ENCODE measurements at regions not wholly inside any gene's neighbourhood (a gene's known extent, or its start where the extent isn't known, plus 50 kb on each side); places are given as distances from the start of the nearest gene placed in this dataset.

GRCh38 chr21:23874271-23874670, 1733.0 kb downstream of the MRPL39 start:
- no peaks in the 10 kb centered on the region for H3K4me1 ChIP-seq
- TF ChIP-seq TFCP2L1 (CRISPR knock-in tag; IDR thresholded peaks at IDR 0.05) (no peak), CHD2 (IDR thresholded peaks at IDR 0.05; ENCODE audit: low read length, partially characterized antibody) (no peak), CBX8 (IDR thresholded peaks at IDR 0.05) (no peak), ZSCAN20 (CRISPR knock-in tag; IDR thresholded peaks at IDR 0.05) (no peak), FOSL2 (IDR thresholded peaks at IDR 0.05) (no peak), FOSL2 (CRISPR knock-in tag; IDR thresholded peaks at IDR 0.05) (no peak)
- 37% methylated on average over 3 of the region's 3 CpGs for WGBS (ENCODE audit: missing lambda C conversion rate)
- FAIRE-seq, result no peak
- ChIA-PET CTCF (no interaction called here), POLR2A (no interaction called here)
- H3K27ac ChIP-seq, result no peak overlapping the region
- no peak overlapping the region for H3K4me2 ChIP-seq
- no peak overlapping the region for H3K4me3 ChIP-seq
- no peaks in the 10 kb centered on the region for H3K9me3 ChIP-seq
- no peak for ATAC-seq
- no peak for DNase-seq (ENCODE audit: low read depth in 1 of 2, low spot score in 1 of 2)

- Histone ChIP-seq H3K9me3 (no peaks in the 10 kb centered on the region), H3K27ac (no peak overlapping the region), H3K4me3 (no peak overlapping the region), H3K4me1 (no peaks in the 10 kb centered on the region), H3K4me2 (no peak overlapping the region)
- DNase-seq (ENCODE audit: low read depth in 1 of 2, low spot score in 1 of 2), result no peak
- ChIA-PET POLR2A (no interaction called here), CTCF (no interaction called here)
- no peak for ATAC-seq
- no peak for FAIRE-seq
- WGBS (ENCODE audit: missing lambda C conversion rate), result 9% methylated on average over 6 of the region's 6 CpGs
- no peak for TF ChIP-seq FOSB (CRISPR knock-in tag; IDR thresholded peaks at IDR 0.05)
- TF ChIP-seq USF2 (IDR thresholded peaks at IDR 0.05), result no peak
- no peak for TF ChIP-seq MAFK (IDR thresholded peaks at IDR 0.05; ENCODE audit: partially characterized antibody)
- TF ChIP-seq HOXA7 (CRISPR knock-in tag; IDR thresholded peaks at IDR 0.05), result no peak
- TF ChIP-seq JUN (IDR thresholded peaks at IDR 0.05), result no peak
- TF ChIP-seq POLR2AphosphoS2 (conservative IDR thresholded peaks at IDR 0.05; ENCODE audit: low read length), result no peak
- no peak for TF ChIP-seq PBX3 (IDR thresholded peaks at IDR 0.05)
- no peak for TF ChIP-seq CHD2 (IDR thresholded peaks at IDR 0.05; ENCODE audit: low read length, partially characterized antibody)
- no peak for TF ChIP-seq TFCP2L1 (CRISPR knock-in tag; IDR thresholded peaks at IDR 0.05)
These were observed 1745.3 kb downstream of the MRPL39 start for GRCh38 chr21:23861911-23862504.

DNA sequence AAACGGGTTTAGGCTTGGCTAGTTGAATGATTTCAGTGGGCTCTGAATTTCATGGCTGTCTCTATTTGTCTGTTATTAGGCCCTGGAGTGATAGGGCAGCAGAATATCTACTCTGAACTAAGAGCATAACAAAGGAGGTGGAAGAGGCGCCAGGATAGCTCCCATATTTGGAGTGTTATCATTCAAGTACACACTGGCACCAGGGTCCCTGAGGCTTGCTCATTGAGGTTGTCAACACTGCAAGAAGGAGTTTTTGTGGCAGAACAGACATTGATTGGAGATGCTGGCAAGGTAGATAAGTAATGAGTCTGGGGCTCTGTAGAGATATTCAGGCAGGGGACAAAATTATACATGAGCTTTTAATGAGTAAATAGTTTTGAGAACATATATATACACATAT, 1748.4 kb downstream of the MRPL39 start:
- H3K27ac ChIP-seq, result no peak overlapping the region
- FAIRE-seq (no peak), DNase-seq (ENCODE audit: low read depth in 1 of 2, low spot score in 1 of 2) (no peak), ATAC-seq (no peak)
- POLR2A ChIA-PET, result no interaction called here
- no peaks in the 10 kb centered on the region for H3K4me1 ChIP-seq
- H3K4me3 ChIP-seq, result no peak overlapping the region
- no peak overlapping the region for H3K4me2 ChIP-seq
- H3K9me3 ChIP-seq, result no peaks in the 10 kb centered on the region
- TF ChIP-seq EHF (CRISPR knock-in tag; IDR thresholded peaks at IDR 0.05), result no peak
- TF ChIP-seq HDAC2 (IDR thresholded peaks at IDR 0.05), result no peak
- TF ChIP-seq RAD21 (conservative IDR thresholded peaks at IDR 0.05 in 1 of 2, IDR thresholded peaks at IDR 0.05 in 1 of 2), result no peak
- no peak for TF ChIP-seq ZSCAN20 (CRISPR knock-in tag; IDR thresholded peaks at IDR 0.05)
- TF ChIP-seq CHD2 (IDR thresholded peaks at IDR 0.05; ENCODE audit: low read length, partially characterized antibody), result no peak
- no peak for TF ChIP-seq BCL3 (IDR thresholded peaks at IDR 0.05)
- TF ChIP-seq, protein P1, sequence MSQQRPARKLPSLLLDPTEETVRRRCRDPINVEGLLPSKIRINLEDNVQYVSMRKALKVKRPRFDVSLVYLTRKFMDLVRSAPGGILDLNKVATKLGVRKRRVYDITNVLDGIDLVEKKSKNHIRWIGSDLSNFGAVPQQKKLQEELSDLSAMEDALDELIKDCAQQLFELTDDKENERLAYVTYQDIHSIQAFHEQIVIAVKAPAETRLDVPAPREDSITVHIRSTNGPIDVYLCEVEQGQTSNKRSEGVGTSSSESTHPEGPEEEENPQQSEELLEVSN (IDR thresholded peaks at IDR 0.05; ENCODE audit: borderline replicate concordance, low read depth), result no peak
- 0% methylated on average over 2 of the region's 2 CpGs for WGBS (ENCODE audit: missing lambda C conversion rate)
- CTCF ChIA-PET, result no interaction called here

Measured in A549 (cell line).